ENCODE measurements at regions not wholly inside any gene's neighbourhood (a gene's known extent, or its start where the extent isn't known, plus 50 kb on each side); places are given as distances from the start of the nearest gene placed in this dataset.

DNA sequence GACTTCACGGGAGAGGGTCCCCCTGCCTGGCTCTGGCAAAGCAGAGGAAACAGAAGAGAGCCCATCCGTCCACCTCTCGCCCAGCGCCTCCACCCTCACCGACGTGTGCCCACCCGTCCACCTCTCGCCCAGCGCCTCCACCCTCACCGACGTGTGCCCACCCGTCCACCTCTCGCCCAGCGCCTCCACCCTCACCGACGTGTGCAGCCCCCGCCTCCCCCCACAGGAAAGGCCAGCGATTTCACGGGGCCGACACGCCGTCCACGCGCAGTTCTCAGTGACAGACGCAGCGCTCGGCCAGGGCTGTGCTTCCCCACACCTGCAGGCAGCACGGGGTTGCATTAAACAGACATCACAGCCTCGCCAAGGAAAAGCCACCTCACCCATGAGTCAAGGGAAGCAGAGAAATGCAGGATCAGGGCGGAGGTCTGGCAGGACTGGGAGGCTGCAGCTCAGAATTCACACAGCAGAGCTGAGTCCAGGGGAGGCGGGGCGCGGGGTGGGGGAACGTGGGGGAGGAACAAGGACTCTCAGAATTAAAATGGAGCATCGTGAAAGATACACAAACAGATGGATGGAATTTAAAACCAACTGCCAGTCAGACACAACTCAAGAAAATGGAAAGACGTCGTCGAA lies 377.7 kb downstream of the BRD1 start:
- DNase-seq: no peak

DNA sequence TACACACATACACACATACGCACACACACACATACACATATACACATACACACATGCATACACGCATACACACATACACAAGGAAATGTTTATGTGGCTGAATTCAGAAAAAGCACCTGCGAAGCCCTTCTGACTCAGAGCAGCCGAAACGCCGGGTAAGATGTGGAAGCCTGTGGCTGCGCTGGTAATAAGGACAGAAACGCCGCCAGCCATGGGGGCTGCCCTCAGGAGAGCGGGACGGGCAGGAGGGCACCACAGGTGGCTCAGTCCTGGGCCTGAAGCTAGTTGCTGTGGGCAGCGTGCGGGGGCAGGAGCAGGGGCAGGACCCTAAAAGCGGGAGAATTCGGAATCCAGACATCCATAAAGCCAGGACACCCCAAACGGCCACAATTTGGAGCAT lies 378.3 kb downstream of the BRD1 start:
- DNase-seq: no peak

DNA sequence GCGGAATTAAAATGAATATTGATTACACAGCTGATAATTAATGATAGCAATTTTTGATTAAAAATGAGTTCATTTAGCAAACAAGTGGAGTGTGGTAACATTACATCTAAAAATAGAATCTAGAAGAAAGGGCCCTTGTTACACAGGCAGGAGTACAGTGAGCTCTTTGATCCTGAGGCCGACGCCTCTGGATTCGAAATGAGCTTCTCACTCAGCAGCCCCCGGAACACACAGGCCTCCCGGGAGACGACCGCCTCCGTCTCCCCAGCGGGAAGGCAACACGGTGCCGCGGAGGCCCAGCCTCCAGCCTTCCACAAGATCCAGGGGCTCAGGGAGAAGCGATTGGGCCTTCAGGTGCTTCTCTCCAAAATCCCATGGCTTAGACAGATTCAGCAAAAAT lies 379.1 kb downstream of the BRD1 start:
- no peak for DNase-seq

DNA sequence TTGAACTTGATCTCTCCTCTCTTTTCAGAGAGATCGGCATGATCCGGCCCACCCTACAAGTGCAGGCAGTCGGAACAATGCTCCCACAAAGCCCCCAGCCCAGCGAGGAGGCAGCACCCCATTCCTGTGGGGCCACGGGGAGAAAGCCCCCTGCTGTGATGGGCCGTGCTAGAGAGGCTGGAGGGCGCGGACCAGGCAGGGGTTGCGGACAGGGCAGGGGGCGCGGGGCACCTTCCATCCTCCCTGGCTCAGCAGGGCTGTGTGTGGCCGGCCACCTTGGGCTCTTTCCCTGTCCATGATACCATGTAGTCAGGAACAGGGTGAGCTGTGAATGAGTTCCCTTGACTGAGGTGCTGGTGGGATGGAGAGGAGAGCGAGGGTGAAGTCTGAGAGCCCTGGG lies 379.8 kb downstream of the BRD1 start:
- DNase-seq: no peak

DNA sequence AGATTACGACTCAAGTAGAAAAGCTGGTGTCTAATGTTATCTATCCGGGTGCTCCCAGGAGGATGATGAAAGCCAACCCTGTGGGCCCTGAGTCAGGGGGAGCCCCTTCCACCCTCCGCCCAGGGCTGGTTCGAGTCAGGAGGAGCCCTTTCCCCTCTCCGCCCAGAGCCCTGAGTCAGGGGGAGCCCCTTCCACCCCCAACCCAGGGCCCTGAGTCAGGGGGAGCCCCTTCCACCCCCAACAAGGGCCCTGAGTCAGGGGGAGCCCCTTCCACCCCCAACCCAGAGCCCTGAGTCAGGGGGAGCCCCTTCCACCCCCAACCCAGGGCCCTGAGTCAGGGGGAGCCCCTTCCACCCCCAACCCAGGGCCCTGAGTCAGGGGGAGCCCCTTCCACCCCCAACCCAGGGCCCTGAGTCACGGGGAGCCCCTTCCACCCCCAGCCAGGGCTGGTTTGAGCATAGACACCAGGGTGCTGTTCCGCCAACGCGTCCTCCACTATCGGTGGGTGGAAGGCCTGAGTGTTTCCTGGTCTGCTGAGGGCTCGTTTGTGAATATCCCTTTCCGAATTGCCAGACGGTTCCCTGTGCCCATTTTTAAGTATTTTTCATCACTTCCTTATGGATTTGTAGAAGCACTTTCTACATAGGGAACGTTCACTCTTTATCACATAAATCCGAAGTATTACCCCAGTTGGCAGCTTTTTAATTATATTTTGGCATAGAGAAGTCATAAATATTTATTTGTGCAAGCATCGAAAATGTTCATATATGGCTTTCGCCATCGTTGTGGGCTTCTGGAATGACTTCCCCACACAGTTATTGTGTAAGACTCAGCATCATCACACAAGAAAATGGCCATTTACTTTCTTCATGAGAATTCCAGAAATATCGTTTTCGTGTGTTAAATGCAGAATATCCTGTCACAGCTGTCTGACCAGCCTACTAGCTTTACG lies 380.6 kb downstream of the BRD1 start:
- no peak for DNase-seq

DNA sequence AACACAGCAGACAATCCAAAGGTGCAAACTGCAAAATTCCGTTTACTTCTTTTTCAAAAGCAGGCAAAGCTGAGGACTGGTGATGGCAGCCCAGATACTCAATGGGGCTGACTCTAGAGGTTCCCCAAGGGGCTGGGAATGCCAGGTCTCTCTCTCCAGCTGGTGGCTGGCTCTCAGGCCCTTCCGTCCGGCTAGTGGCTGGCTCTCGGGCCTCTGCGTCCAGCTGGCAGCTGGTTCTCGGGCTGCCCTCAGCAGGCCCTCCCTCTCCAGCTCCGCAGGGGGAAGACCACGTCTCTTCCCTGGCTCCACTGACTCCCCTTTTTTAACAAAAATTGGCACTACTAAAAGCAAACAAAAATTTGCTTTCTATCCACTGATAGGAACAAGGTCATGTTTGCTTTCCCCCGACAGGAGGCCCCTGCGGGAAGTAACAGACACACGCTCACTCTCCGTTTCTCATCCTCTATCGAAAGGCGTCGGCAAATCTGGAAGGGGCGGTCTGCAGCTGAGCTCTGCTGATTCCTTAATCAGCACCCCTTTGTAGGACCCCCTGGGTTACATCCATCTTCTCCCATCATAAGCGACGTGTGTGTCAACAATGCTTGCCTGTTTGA lies 381.4 kb downstream of the BRD1 start:
- no peak for DNase-seq

DNA sequence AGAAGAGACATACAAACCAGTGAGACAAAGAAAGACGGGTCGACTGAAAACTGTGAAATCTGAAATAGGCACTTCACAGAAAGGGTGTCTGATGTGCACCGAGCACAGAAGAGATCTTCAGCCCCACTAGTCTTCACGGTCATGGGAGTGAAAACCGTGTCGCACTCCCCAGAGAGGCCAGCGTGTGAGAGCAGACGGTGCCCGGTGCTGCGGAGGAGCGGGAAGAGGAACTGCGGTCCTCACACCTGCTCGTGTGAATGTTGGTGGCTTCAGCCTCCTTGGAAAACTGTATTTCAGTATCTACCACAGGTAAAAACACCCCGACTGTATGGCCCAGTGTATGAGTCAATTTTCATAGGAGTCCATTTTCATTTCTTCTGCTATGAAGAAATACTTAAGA lies 382.9 kb downstream of the BRD1 start:
- no peak for DNase-seq

DNA sequence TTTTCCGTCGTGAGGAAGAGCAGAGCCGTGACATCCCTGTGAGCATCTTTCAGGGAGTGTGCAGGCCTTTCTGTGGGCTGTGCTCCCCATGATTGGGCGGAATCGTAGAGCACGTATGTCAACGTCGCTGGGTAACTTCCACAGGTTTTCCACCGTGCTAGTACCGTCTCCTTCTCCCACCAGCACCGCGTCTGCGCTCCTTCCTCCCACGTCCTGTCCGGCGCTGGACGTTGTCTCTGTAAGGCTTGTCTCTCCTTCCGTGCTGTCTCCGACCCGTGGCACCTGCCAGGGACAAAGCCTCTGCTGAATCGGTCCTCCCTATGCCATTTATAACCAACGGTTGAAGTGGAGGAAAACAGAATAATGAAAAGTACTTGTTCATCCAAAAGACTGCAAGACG lies 386.7 kb downstream of the BRD1 start:
- DNase-seq: no peak

DNA sequence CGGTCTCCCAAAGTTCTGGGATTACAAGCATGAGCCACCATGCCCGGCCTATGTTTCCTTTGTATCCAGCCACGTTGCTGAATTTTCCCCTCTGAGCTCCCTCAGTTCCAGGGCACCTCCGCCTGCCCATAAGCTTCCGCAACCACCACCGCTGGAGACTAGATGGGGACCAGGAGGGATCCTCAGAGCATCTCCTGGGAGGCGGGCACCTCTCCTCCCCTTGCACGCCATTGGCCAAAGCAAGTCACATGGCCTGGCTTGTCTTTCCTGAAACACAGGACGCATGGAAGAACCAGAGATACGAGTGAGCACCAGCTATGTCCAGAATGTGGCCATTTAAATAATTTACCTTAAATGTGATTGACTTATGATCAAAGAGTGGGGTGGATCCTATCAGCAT lies 388.3 kb downstream of the BRD1 start:
- DNase-seq: no peak

DNA sequence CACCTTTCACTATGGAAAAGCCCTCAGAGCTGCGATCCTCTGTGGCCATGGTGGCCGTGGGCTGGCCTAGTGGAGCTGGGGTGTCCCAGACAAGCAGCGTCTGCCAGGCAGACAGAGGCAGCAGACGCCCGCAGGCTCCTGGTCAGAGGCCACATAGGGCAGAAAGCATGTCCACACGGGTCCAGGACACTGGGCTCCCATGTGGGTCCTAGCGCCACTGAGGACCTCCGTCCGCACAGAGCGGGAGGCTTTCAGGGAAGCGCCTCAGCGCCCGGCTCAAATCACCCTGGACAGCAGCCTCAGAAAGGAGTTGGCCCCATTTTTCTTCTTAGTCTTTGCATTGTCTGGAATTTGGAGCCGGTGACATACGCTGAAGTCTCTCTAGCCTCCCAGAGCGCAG lies 389.7 kb downstream of the BRD1 start:
- no peak for DNase-seq

DNA sequence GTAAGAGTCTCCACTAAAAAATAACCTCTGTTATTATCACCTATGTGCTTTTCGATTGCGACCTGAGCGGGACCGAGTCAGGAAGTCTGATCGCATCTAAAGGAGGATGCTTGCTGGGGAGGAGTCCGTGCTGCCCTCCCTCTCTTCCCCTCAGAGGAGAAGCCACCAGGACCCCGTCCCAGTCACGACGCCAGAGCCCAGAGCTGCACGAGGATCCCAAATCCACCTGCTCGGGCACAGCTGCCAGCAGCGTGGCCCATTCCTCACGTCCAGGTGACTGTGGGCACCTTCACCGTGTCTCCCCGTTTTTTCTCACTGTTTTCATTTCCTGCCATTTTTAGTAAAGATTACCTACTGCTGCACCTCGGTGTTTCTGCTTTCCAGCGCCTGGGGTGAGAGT lies 390.3 kb downstream of the BRD1 start:
- DNase-seq: no peak

DNA sequence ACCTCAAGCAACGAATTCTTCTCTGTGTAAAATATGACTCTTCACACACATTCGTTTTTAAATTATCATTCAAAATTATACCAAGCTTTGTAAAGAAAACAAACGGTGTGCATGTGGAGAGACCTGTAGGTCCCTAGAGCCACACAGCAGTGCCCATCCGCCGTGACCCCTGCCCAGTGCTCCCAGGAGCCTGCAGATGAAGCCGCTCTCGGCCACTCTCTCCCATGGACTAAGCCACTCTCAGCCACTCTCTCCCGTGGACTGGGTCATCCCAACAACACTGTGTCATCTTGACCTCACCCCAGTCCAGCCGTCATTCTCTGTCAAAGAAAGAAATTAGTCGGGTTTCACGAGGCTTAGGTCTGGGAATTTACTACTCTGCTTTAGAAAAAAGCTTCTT lies 391.6 kb downstream of the BRD1 start:
- DNase-seq: no peak

DNA sequence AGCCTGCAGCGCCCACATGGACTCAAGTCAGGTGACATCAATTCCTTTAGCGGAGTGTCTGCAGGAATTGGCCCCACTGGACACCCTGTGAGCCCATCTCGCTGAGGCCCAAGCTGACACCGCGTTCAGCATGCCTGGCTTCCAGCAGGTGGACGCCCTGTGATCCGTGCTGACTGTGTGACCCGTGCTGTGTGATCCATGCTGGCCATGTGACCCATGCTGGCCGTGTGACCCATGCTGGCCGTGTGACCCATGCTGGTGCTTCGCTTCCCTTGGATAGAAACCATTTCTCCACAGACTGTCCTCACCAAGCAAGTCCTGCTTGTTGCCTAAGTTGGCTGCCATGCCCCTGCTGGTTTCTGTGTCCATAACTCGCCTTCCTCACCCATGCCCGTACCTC lies 392.1 kb downstream of the BRD1 start:
- no peak for DNase-seq

DNA sequence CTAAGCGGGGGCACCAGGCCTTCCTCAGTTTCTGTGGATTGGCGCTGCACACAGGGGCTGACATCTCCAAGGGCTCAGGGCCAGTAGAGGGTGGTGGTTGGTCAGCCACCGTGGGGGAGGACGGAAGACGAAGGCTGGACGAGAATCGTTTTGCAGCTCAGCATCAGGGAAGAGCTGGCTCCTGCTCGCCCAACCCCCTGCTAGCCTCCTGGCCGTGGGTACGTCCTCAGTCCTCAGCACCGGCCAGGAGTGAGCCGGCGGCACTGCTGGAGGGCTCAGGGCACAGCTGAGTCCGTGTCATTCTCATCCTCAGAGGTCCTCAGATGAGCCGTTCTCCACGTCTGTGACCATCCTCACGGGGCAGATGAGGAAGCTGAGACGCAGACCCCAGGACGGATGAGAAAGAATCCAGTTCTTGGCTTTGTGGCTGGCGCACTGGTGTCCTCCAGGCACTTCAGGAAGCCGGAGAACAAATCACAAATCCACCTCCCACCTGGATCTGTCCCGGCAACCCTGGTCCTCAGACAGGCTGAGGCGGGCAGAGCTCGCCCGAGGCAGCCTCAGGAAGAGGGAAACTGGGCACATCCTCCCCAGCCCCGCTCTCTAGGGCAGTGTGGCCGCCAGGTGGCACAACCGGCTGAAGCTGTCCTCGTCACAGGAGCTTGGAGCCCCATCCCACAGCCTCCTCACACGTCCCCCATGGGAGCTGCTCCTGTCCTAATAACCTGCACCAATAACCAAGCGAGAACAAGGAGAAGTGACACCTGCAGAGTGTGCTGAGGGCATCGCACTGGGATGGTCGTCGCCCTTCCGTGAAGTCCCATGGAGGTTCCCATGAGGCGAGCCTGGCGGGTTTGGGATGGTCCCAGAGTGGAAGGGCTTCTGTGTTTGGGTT lies 393.7 kb downstream of the BRD1 start:
- no peak for DNase-seq

DNA sequence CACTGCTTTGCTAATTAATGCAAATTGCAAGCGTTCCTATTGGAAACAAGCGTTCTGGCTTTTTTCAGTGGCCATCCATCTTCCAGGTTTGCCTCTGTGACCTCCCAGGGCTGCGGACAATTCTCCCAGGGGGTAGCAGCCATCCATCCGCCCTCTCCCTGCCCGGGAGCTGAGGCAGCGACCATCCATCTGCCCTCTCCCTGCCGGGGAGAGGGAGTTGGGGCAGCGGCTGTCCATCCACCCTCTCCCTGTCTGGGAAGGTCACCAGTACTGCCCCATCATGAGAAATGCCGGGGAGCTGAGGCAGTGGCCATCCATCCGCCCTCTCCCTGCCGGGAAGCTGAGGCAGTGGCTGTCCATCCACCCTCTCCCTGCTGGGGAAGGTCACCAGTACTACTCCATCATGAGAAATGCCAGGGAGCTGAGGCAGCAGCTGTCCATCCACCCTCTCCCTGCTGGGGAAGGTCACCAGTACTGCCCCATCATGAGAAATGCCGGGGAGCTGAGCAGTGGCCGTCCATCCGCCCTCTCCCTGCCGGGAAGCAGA lies 394.7 kb downstream of the BRD1 start:
- DNase-seq: no peak

DNA sequence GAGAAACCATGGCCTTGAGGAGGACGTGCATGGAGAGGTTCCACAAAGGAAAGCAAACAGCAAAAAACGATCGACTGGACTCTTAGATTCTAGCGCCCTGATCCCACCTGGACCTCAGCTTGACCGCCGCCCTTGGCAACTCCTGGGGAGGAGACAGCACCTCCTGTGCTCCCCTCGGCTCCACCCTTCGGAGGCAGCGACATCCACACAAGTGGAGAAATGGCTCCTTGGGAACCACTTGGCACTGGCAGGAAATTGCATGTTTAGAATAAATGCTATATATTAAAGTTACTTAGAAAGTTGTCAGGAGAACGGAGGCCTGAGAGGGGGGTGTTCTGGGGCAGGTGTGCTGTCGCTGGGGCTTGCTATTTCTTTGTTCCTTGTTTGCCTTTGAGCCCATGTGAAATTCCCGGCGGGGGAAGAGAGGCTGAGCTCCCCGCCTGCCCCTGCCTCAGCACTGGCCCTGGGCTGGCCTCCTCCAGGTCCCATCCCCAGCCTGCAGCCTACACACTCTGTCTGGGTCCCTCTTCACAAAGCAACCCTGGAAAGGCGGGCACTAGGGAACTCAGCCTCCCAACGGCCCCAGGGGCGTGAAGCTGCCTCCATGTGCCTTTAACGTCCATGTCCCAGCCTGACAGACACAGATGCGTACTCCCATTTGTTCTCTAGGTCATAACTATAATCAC lies 395.3 kb downstream of the BRD1 start:
- DNase-seq: no peak

DNA sequence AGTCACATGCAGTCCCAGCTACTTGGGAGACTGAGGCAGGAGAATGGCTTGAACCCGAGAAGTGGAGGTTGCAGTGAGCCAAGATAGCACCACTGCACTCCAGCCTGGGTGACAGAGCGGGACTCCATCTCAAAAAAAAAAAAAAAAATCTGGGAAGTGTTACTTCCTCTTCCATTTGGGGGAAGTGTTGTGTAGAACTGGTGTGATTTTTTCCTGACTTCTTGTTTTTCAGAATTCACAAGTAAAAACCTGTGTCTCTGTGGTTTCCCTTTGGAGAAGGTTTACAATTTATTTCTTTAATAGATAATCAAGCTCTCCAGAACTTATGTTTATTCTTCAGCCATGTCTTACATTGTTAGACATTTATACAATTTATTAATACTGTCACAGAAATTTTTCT lies 396.1 kb downstream of the BRD1 start:
- DNase-seq: no peak

DNA sequence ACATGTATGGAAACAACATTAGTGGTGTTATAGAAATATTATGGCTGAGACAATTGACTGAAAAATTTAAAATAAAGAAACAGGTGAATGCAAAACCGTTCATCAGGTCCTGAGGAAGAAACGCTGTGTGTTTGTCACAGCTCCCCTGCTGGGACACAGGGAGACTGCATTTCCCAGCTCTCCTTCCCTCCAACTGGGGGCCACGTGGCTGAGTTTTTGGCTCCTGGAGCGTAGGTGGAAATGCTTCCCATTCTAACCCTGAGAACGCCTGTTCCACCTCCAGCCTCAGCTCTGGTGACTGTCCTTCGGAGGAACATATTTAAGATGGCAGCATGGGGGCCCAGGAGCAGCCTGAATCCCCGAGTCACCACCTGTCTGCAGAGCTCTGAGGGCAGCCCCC lies 398.6 kb downstream of the BRD1 start:
- DNase-seq: no peak

DNA sequence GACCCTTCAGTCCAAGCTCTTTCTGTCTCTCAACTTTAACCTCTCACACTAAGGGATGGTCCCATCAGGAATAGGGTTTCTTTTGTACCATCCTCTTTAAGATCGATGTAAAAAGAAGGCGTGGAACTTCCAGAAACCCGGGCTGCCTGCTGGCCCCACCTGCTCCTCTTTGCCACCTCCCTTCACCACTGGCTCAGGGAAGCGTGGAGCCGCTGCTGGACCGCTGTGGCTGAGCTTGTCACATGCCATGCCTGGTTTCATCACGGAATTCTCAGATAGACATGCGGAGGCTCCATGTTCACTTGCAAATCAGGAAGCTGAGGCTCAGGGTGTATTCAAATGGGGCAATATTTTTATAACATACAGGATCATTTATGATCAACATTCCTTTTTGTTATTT lies 399.7 kb downstream of the BRD1 start:
- DNase-seq: no peak

DNA sequence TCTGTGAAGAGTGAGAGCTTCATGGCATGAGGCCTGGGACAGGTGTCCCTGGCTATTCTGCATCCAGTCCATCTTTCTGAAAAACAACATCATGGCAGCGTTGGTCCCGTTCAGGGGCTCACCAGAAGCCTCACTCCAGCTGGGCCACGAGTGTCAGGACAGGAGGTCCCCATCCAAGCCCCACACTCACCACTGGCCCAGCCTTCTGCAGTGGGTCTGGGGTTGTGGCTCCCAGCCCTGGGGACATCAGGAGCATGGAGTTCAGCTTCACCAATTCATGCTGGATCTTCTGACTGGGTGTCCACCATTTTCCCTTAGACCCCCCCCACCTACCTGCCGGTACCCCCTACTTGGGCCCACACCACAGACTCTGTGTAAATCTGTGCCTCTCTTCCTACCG lies 400.3 kb downstream of the BRD1 start:
- DNase-seq: no peak

DNA sequence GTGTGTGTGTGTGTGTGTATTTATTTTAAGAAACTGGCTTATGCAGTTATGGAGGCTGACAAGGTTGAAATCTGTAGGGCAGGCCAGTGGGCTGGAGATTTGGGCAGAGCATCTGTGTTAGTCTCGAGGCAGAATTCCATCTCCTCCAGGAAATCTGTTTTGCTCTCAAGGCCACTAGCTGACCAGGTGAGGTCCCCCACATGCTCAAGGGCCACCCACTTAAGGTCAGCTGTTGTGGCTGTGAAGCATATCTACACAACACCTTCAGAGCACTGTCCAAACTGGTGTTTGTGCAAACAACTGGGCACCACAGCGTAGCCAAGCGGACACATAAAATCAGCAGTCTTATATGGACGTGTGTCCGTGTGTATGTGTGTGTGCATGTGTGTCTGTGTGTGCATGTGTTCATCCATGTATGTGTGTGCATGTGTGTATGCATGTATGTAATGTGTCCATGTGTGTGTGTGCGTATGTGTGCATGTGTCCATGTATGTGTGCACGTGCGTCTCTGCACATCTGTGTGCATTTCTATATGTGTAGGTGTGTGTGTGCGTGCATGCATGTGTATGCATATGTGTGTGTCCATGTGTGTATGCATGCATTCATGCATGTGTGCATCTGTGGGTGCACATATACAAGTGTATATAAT lies 400.9 kb downstream of the BRD1 start:
- DNase-seq: no peak

DNA sequence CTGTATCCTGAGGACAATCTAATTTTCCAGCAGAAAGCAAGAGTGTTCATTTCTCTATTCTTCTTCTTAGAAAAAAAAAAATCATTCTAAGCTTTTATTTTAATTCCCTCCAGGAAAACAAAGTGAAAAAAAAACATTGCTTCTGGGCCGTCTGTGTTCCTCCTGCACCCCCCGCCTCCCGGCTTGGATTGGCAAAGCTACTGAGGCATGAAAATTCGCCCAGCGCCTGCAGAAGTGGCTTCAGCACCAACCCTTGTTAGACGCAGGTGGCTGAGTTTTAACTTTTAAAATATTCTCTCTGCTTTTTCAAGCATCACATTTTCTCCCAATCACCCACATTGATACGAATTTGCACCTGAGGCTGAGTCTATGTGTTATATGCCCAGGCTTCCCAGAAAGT lies 401.6 kb downstream of the BRD1 start:
- no peak for DNase-seq

All from activated CD4-positive, alpha-beta T cell treated with anti-CD3 and anti-CD28 coated beads for 1 hour (primary cell).